Sigmoid colon (tissue), 4 donors: ENCODE measurements at regions not wholly inside any gene's neighbourhood (a gene's known extent, or its start where the extent isn't known, plus 50 kb on each side); places are given as distances from the start of the nearest gene placed in this dataset.

Experiments used
- CTCF ChIP-seq, 4 experiments: fragments of 450-650 bp in 3 of 4; fragments of 200-600 bp in 1 of 4; IDR thresholded peaks; one replicate each; pipeline ENCODE4 v1.5.1; 2016 to 2019; ENCODE audit warnings: antibody characterized with exemption in 4 of 4, mild to moderate bottlenecking in 3 of 4, moderate library complexity in 2 of 4
- EP300 ChIP-seq, 4 donors: sonication (generic); formaldehyde crosslinking; IDR thresholded peaks; one replicate each; pipeline ENCODE4 v1.6.1; 2017; ENCODE audit warnings: antibody characterized with exemption in 4 of 4
- POLR2A ChIP-seq, 2 donors: fragments of 450-650 bp; IDR thresholded peaks; one replicate each; pipeline ENCODE4 v1.6.1; 2016; ENCODE audit warnings: antibody characterized with exemption in 2 of 2, mild to moderate bottlenecking in 2 of 2, moderate library complexity in 2 of 2
- POLR2AphosphoS5 ChIP-seq, 4 donors: sonication (generic); formaldehyde crosslinking; IDR thresholded peaks; one replicate each; pipeline ENCODE4 v1.6.1; 2017; ENCODE audit warnings: antibody characterized with exemption in 4 of 4

- no peak for TF ChIP-seq CTCF (IDR thresholded peaks at IDR 0.05)
- TF ChIP-seq POLR2A (IDR thresholded peaks at IDR 0.05): no peak
- TF ChIP-seq POLR2AphosphoS5 (IDR thresholded peaks at IDR 0.05): no peak
- no peak for TF ChIP-seq EP300 (IDR thresholded peaks at IDR 0.05)
Observed at GRCh38 chr3:170724599-170725280, 138.9 kb upstream of the SLC7A14 start.
